ENCODE measurements at regions not wholly inside any gene's neighbourhood (a gene's known extent, or its start where the extent isn't known, plus 50 kb on each side); places are given as distances from the start of the nearest gene placed in this dataset.

DNA sequence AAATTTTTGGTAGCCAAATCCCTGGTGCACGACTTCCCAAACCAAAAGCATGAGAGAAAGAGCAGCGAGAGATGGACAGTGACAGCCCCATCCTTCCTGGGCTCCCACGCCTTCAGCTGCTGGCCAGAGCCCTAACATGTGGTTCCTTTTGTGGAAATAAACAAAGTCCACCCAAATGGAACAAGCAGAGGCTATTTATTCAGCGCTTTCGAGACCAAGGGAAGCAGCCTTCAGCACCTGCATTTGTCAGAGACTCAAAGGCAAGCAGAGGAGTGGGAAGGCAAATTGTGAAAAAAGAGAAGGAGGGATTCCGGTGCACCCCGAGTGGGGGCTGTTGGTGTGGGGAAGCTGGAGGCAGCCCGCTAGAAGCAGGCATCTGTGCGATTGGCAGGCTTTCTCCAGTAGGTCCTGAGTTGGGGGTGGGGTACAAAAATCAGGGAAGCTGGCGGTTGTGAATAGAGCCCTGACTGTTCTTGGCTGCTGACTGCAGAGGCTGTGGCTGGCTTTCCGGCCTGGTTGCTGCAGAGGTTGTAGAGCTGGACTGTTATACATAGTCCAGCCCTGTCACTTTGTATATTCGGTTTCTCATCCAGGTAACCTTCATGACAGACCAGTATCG, 427.2 kb downstream of the OCA2 start:
- TF ChIP-seq, protein P1, sequence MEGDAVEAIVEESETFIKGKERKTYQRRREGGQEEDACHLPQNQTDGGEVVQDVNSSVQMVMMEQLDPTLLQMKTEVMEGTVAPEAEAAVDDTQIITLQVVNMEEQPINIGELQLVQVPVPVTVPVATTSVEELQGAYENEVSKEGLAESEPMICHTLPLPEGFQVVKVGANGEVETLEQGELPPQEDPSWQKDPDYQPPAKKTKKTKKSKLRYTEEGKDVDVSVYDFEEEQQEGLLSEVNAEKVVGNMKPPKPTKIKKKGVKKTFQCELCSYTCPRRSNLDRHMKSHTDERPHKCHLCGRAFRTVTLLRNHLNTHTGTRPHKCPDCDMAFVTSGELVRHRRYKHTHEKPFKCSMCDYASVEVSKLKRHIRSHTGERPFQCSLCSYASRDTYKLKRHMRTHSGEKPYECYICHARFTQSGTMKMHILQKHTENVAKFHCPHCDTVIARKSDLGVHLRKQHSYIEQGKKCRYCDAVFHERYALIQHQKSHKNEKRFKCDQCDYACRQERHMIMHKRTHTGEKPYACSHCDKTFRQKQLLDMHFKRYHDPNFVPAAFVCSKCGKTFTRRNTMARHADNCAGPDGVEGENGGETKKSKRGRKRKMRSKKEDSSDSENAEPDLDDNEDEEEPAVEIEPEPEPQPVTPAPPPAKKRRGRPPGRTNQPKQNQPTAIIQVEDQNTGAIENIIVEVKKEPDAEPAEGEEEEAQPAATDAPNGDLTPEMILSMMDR (IDR thresholded peaks at IDR 0.05): no peak
- no peak for TF ChIP-seq POLR2AphosphoS5 (IDR thresholded peaks at IDR 0.05; ENCODE audit: insufficient read depth in 1 of 2, low read depth in 1 of 2)
- no peak for TF ChIP-seq POLR2A (IDR thresholded peaks at IDR 0.05)

All from vagina (tissue), 2 donors.